ENCODE measurements at regions not wholly inside any gene's neighbourhood (a gene's known extent, or its start where the extent isn't known, plus 50 kb on each side); places are given as distances from the start of the nearest gene placed in this dataset.

- H3K4me1 ChIP-seq (ENCODE audit: control insufficient read depth in 5 of 5, insufficient read depth in 5 of 5, low read length in 5 of 5), result no peaks in the 10 kb centered on the region
- no peak overlapping the region for H3K9ac ChIP-seq (ENCODE audit: low read length in 5 of 5)
- no peaks in the 10 kb centered on the region for H3K9me3 ChIP-seq (ENCODE audit: control insufficient read depth in 5 of 5, low read length in 5 of 5)
- H3K4me3 ChIP-seq (ENCODE audit: low read depth in 1 of 5, low read length in 5 of 5), result no peak overlapping the region
- H3K36me3 ChIP-seq (ENCODE audit: control insufficient read depth in 5 of 5, insufficient read depth in 5 of 5, low read length in 5 of 5), result no peaks in the 10 kb centered on the region
- H3K27me3 ChIP-seq (ENCODE audit: control insufficient read depth in 5 of 5, insufficient read depth in 4 of 5, low read length in 5 of 5), result no peaks in the 10 kb centered on the region
- H3K27ac ChIP-seq (ENCODE audit: low read depth, low read length), result no peak overlapping the region
Observed at GRCh38 chr2:52934920-52935640, 832.5 kb upstream of the CHAC2 start.

- no peak overlapping the region for H3K27ac ChIP-seq (ENCODE audit: low read depth, low read length)
Observed at GRCh38 chr2:52934323-52934898, 833.2 kb upstream of the CHAC2 start.

GRCh38 chr2:52933878-52934277 lies 833.7 kb upstream of the CHAC2 start:
- no peaks in the 10 kb centered on the region for H3K4me1 ChIP-seq (ENCODE audit: control insufficient read depth in 5 of 5, insufficient read depth in 5 of 5, low read length in 5 of 5)
- H3K9ac ChIP-seq (ENCODE audit: low read length in 5 of 5), result no peak overlapping the region
- no peak overlapping the region for H3K27ac ChIP-seq (ENCODE audit: low read depth, low read length)
- H3K36me3 ChIP-seq (ENCODE audit: control insufficient read depth in 5 of 5, insufficient read depth in 5 of 5, low read length in 5 of 5), result no peaks in the 10 kb centered on the region
- no peak overlapping the region for H3K4me3 ChIP-seq (ENCODE audit: low read depth in 1 of 5, low read length in 5 of 5)
- H3K9me3 ChIP-seq (ENCODE audit: control insufficient read depth in 5 of 5, low read length in 5 of 5), result peaks cover 0 to 7% (median 6%) of the 10 kb centered on the region in 5 donors
- H3K27me3 ChIP-seq (ENCODE audit: control insufficient read depth in 5 of 5, insufficient read depth in 4 of 5, low read length in 5 of 5), result no peaks in the 10 kb centered on the region

More at GRCh38 chr2:52934323-52934898, 833.2 kb upstream of the CHAC2 start:
- Histone ChIP-seq H3K9me3 (ENCODE audit: control insufficient read depth in 5 of 5, low read length in 5 of 5) (peaks cover 0 to 5% (median 5%) of the 10 kb centered on the region in 5 donors), H3K4me1 (ENCODE audit: control insufficient read depth in 5 of 5, insufficient read depth in 5 of 5, low read length in 5 of 5) (no peaks in the 10 kb centered on the region), H3K4me3 (ENCODE audit: low read depth in 1 of 5, low read length in 5 of 5) (no peak overlapping the region), H3K36me3 (ENCODE audit: control insufficient read depth in 5 of 5, insufficient read depth in 5 of 5, low read length in 5 of 5) (no peaks in the 10 kb centered on the region), H3K27me3 (ENCODE audit: control insufficient read depth in 5 of 5, insufficient read depth in 4 of 5, low read length in 5 of 5) (no peaks in the 10 kb centered on the region), H3K9ac (ENCODE audit: low read length in 5 of 5) (no peak overlapping the region)

- no peaks in the 10 kb centered on the region for H3K27me3 ChIP-seq (ENCODE audit: control insufficient read depth in 5 of 5, insufficient read depth in 4 of 5, low read length in 5 of 5)
- H3K36me3 ChIP-seq (ENCODE audit: control insufficient read depth in 5 of 5, insufficient read depth in 5 of 5, low read length in 5 of 5), result no peaks in the 10 kb centered on the region
- H3K9ac ChIP-seq (ENCODE audit: low read length in 5 of 5), result no peak overlapping the region
Observed at GRCh38 chr2:52931660-52932059, 835.9 kb upstream of the CHAC2 start.

GRCh38 chr2:52929412-52929811 lies 838.2 kb upstream of the CHAC2 start:
- no peaks in the 10 kb centered on the region for H3K36me3 ChIP-seq (ENCODE audit: control insufficient read depth in 5 of 5, insufficient read depth in 5 of 5, low read length in 5 of 5)
- no peak overlapping the region for H3K9ac ChIP-seq (ENCODE audit: low read length in 5 of 5)
- no peaks in the 10 kb centered on the region for H3K27me3 ChIP-seq (ENCODE audit: control insufficient read depth in 5 of 5, insufficient read depth in 4 of 5, low read length in 5 of 5)
- H3K27ac ChIP-seq (ENCODE audit: low read depth, low read length), result no peak overlapping the region
- H3K4me1 ChIP-seq (ENCODE audit: control insufficient read depth in 5 of 5, insufficient read depth in 5 of 5, low read length in 5 of 5), result no peaks in the 10 kb centered on the region
- peaks cover 0 to 10% (median 6%) of the 10 kb centered on the region in 5 donors for H3K9me3 ChIP-seq (ENCODE audit: control insufficient read depth in 5 of 5, low read length in 5 of 5)
- H3K4me3 ChIP-seq (ENCODE audit: low read depth in 1 of 5, low read length in 5 of 5), result no peak overlapping the region

More at GRCh38 chr2:52931660-52932059, 835.9 kb upstream of the CHAC2 start:
- no peak overlapping the region for H3K27ac ChIP-seq (ENCODE audit: low read depth, low read length)
- H3K9me3 ChIP-seq (ENCODE audit: control insufficient read depth in 5 of 5, low read length in 5 of 5), result peaks cover 0 to 10% (median 6%) of the 10 kb centered on the region in 5 donors
- H3K4me1 ChIP-seq (ENCODE audit: control insufficient read depth in 5 of 5, insufficient read depth in 5 of 5, low read length in 5 of 5), result no peaks in the 10 kb centered on the region
- no peak overlapping the region for H3K4me3 ChIP-seq (ENCODE audit: low read depth in 1 of 5, low read length in 5 of 5)

GRCh38 chr2:52919673-52920072 lies 847.9 kb upstream of the CHAC2 start:
- H3K4me3 ChIP-seq (ENCODE audit: low read depth in 1 of 5, low read length in 5 of 5), result no peak overlapping the region
- H3K4me1 ChIP-seq (ENCODE audit: control insufficient read depth in 5 of 5, insufficient read depth in 5 of 5, low read length in 5 of 5), result peaks cover 0 to 10% (median 2%) of the 10 kb centered on the region in 5 donors
- H3K9ac ChIP-seq (ENCODE audit: low read length in 5 of 5), result no peak overlapping the region
- no peaks in the 10 kb centered on the region for H3K36me3 ChIP-seq (ENCODE audit: control insufficient read depth in 5 of 5, insufficient read depth in 5 of 5, low read length in 5 of 5)
- no peaks in the 10 kb centered on the region for H3K27me3 ChIP-seq (ENCODE audit: control insufficient read depth in 5 of 5, insufficient read depth in 4 of 5, low read length in 5 of 5)
- H3K27ac ChIP-seq (ENCODE audit: low read depth, low read length), result no peak overlapping the region
- no peaks in the 10 kb centered on the region for H3K9me3 ChIP-seq (ENCODE audit: control insufficient read depth in 5 of 5, low read length in 5 of 5)

GRCh38 chr2:52918551-52918950 lies 849.1 kb upstream of the CHAC2 start:
- no peak overlapping the region for H3K9ac ChIP-seq (ENCODE audit: low read length in 5 of 5)
- H3K27me3 ChIP-seq (ENCODE audit: control insufficient read depth in 5 of 5, insufficient read depth in 4 of 5, low read length in 5 of 5), result no peaks in the 10 kb centered on the region
- peaks cover 0 to 10% (median 2%) of the 10 kb centered on the region in 5 donors for H3K4me1 ChIP-seq (ENCODE audit: control insufficient read depth in 5 of 5, insufficient read depth in 5 of 5, low read length in 5 of 5)
- H3K9me3 ChIP-seq (ENCODE audit: control insufficient read depth in 5 of 5, low read length in 5 of 5), result no peaks in the 10 kb centered on the region
- H3K27ac ChIP-seq (ENCODE audit: low read depth, low read length), result no peak overlapping the region
- H3K36me3 ChIP-seq (ENCODE audit: control insufficient read depth in 5 of 5, insufficient read depth in 5 of 5, low read length in 5 of 5), result no peaks in the 10 kb centered on the region
- H3K4me3 ChIP-seq (ENCODE audit: low read depth in 1 of 5, low read length in 5 of 5), result no peak overlapping the region

GRCh38 chr2:52916981-52917380 lies 850.6 kb upstream of the CHAC2 start:
- Histone ChIP-seq H3K4me1 (ENCODE audit: control insufficient read depth in 5 of 5, insufficient read depth in 5 of 5, low read length in 5 of 5) (peaks cover 0 to 10% (median 2%) of the 10 kb centered on the region in 5 donors), H3K9ac (ENCODE audit: low read length in 5 of 5) (no peak overlapping the region), H3K27ac (ENCODE audit: low read depth, low read length) (no peak overlapping the region), H3K9me3 (ENCODE audit: control insufficient read depth in 5 of 5, low read length in 5 of 5) (no peaks in the 10 kb centered on the region), H3K27me3 (ENCODE audit: control insufficient read depth in 5 of 5, insufficient read depth in 4 of 5, low read length in 5 of 5) (no peaks in the 10 kb centered on the region), H3K4me3 (ENCODE audit: low read depth in 1 of 5, low read length in 5 of 5) (no peak overlapping the region), H3K36me3 (ENCODE audit: control insufficient read depth in 5 of 5, insufficient read depth in 5 of 5, low read length in 5 of 5) (no peaks in the 10 kb centered on the region)

GRCh38 chr2:52904355-52904891 lies 863.2 kb upstream of the CHAC2 start:
- no peak overlapping the region for H3K4me3 ChIP-seq (ENCODE audit: low read depth in 1 of 5, low read length in 5 of 5)
- no peaks in the 10 kb centered on the region for H3K27me3 ChIP-seq (ENCODE audit: control insufficient read depth in 5 of 5, insufficient read depth in 4 of 5, low read length in 5 of 5)
- H3K9me3 ChIP-seq (ENCODE audit: control insufficient read depth in 5 of 5, low read length in 5 of 5), result peaks cover 0 to 8% (median 3%) of the 10 kb centered on the region in 5 donors
- H3K4me1 ChIP-seq (ENCODE audit: control insufficient read depth in 5 of 5, insufficient read depth in 5 of 5, low read length in 5 of 5), result peaks cover 0 to 5% (median 0%) of the 10 kb centered on the region in 5 donors
- H3K36me3 ChIP-seq (ENCODE audit: control insufficient read depth in 5 of 5, insufficient read depth in 5 of 5, low read length in 5 of 5), result no peaks in the 10 kb centered on the region
- no peak overlapping the region for H3K9ac ChIP-seq (ENCODE audit: low read length in 5 of 5)
- H3K27ac ChIP-seq (ENCODE audit: low read depth, low read length), result no peak overlapping the region

- Histone ChIP-seq H3K9ac (ENCODE audit: low read length in 5 of 5) (no peak overlapping the region), H3K27me3 (ENCODE audit: control insufficient read depth in 5 of 5, insufficient read depth in 4 of 5, low read length in 5 of 5) (no peaks in the 10 kb centered on the region), H3K9me3 (ENCODE audit: control insufficient read depth in 5 of 5, low read length in 5 of 5) (peaks cover 0 to 22% (median 6%) of the 10 kb centered on the region in 5 donors), H3K4me1 (ENCODE audit: control insufficient read depth in 5 of 5, insufficient read depth in 5 of 5, low read length in 5 of 5) (no peaks in the 10 kb centered on the region), H3K36me3 (ENCODE audit: control insufficient read depth in 5 of 5, insufficient read depth in 5 of 5, low read length in 5 of 5) (no peaks in the 10 kb centered on the region), H3K4me3 (ENCODE audit: low read depth in 1 of 5, low read length in 5 of 5) (no peak overlapping the region), H3K27ac (ENCODE audit: low read depth, low read length) (no peak overlapping the region)
Observed at GRCh38 chr2:52897511-52898044, 870.0 kb upstream of the CHAC2 start.

Data from subcutaneous abdominal adipose tissue (tissue), 5 donors.